Psoas muscle (tissue), 7 donors: ENCODE measurements at regions not wholly inside any gene's neighbourhood (a gene's known extent, or its start where the extent isn't known, plus 50 kb on each side); places are given as distances from the start of the nearest gene placed in this dataset.

Experiments
- ATAC-seq, 4 donors: fragments of 200-7000 bp; cut with Tn5 transposase; one replicate each; pipeline ENCODE4 v1.9.1; 2020; ENCODE audit warnings: moderate library complexity in 3 of 4, mild to moderate bottlenecking in 2 of 4
- DNase-seq, 2 donors: peaks; one replicate each; pipeline ENCODE4 v3.0.0-alpha.2; 2020
- H3K27ac ChIP-seq: fragments of 200-600 bp; one replicate; pipeline ENCODE4 v1.8.0; 2022
- H3K27me3 ChIP-seq, 3 donors: fragments of 200-600 bp in 1 of 3; one replicate each; pipeline versions ENCODE4 v1.6.1 to v1.8.0; 2013 to 2022; ENCODE audit warnings: low read length in 2 of 3, mild to moderate bottlenecking in 2 of 3, moderate library complexity in 1 of 3; ENCODE audit not compliant: insufficient read depth in 3 of 3
- H3K36me3 ChIP-seq, 2 donors: fragments of 200-600 bp in 1 of 2; one replicate each; pipeline versions ENCODE4 v1.6.1 to v1.8.0; 2013 to 2022; ENCODE audit warnings: low read depth in 1 of 2, mild to moderate bottlenecking in 1 of 2, moderate library complexity in 1 of 2; ENCODE audit not compliant: insufficient read depth in 1 of 2
- H3K4me1 ChIP-seq: fragments of 200-600 bp; one replicate; pipeline ENCODE4 v1.8.0; 2022
- H3K4me3 ChIP-seq: fragments of 200-600 bp; one replicate; pipeline ENCODE4 v1.8.0; 2022; ENCODE audit warnings: mild to moderate bottlenecking
- H3K9me3 ChIP-seq: fragments of 200-600 bp; one replicate; pipeline ENCODE4 v1.8.0; 2022
- WGBS, 3 donors: extraction: QIAGEN DNeasy Blood & Tissue Kit; methylation state at CpG; one replicate each; pipeline versions ENCODE4 v1.1.6 to v1.1.7; 2013; 5-methylcytosine and 5-hydroxymethylcytosine counted together
- intact Hi-C, 2 donors: fragments of 100-400 bp; cut with DNase I; formaldehyde crosslinking; loops; one replicate each; pipeline versions ENCODE4 v1.11.0 to v1.14.2; 2022
- TF ChIP-seq, protein P1 (sequence below): fragments of 200-600 bp; IDR thresholded peaks from one replicate; pipeline ENCODE4 v1.8.0; 2022; ENCODE audit warnings: antibody characterized with exemption
- donor health status: healthy with polysubstance abuse.
- donor health status: DM: no; HTN: no; CAD: no; lungs with moderate emphysema.
- donor health status: Bipolar disorder and iron deficiency.
- donor health status: healthy.
- donor health status: DM: yes; HTN: yes; CAD: no.
- donor health status: DM: no; HTN: no; CAD: no.
- donor health status: DM: yes; HTN: yes; CAD: no.

DNA sequence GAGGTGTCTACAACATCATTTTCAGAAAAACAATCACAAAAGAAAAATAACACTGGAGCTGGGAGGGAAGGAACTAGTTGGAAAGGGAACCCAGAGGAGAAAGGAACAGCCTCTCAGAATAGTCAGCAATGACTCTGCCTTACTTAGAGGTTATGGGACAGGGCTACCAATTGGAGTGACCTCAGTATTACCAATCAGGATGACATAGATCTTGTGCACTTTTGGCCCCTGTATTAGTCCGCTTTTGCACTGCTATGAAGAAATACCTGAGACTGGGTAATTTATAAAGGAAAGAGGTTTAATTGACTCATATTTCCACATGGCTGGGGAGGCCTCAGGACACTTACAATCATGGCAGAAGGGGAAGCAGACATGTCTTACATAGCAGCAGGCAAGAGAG is 99.7 kb upstream of the SDK1 start:
- no peak overlapping the region for H3K4me3 ChIP-seq
- no peaks in the 10 kb centered on the region for H3K27me3 ChIP-seq
- TF ChIP-seq, protein P1, sequence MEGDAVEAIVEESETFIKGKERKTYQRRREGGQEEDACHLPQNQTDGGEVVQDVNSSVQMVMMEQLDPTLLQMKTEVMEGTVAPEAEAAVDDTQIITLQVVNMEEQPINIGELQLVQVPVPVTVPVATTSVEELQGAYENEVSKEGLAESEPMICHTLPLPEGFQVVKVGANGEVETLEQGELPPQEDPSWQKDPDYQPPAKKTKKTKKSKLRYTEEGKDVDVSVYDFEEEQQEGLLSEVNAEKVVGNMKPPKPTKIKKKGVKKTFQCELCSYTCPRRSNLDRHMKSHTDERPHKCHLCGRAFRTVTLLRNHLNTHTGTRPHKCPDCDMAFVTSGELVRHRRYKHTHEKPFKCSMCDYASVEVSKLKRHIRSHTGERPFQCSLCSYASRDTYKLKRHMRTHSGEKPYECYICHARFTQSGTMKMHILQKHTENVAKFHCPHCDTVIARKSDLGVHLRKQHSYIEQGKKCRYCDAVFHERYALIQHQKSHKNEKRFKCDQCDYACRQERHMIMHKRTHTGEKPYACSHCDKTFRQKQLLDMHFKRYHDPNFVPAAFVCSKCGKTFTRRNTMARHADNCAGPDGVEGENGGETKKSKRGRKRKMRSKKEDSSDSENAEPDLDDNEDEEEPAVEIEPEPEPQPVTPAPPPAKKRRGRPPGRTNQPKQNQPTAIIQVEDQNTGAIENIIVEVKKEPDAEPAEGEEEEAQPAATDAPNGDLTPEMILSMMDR = no peak
- ATAC-seq (no peak), DNase-seq (no peak)
- intact Hi-C loops = no loop called here
- H3K36me3 ChIP-seq = no peaks in the 10 kb centered on the region
- no peak overlapping the region for H3K27ac ChIP-seq
- WGBS, 3 donors = 29 to 87% (median 81%) methylated on average over 1 of the region's 1 CpG
- no peaks in the 10 kb centered on the region for H3K9me3 ChIP-seq
- no peaks in the 10 kb centered on the region for H3K4me1 ChIP-seq

DNA sequence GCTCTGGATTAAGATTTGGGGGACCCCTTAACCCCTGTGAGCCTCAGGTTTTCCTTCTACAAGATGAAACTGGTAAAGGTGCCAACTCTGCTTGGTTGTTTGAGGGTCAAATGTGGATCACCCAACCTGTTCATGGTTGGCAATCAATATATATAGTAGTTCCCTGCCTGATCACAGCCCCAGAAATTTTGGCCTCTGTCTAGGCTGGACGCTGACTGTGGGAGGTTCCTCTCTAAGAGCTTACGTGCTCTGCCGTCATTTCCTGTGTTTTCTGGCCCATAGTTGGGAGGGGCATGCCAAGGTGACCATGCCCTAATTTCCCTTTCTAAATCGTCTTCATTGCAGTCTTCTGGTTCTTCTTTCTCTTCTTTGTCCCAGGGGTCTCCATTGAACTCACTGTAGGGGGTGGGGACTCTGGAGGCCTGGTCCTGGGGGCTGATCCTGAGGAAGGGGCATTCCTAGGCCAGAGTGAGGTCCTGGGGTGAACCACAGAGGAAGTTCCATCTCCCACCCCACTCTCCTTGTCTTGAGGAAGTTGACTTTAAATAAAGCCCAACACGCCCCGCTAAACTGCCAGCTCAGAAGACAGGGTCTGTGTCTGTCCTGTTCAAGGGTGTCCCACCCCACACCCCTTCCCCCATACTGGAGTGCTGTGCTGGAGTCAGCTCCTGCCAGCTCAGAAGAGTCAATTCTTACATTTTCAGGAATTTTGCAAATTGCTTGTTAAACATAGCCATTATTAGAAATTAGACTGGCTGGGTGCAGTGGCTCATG is 98.9 kb upstream of the SDK1 start:
- TF ChIP-seq, protein P1 = no peak
- no peak overlapping the region for H3K4me3 ChIP-seq
- DNase-seq (no peak), ATAC-seq (no peak)
- WGBS, 3 donors = 61 to 67% (median 65%) methylated on average over 6 of the region's 6 CpGs
- H3K4me1 ChIP-seq = no peaks in the 10 kb centered on the region
- no peaks in the 10 kb centered on the region for H3K27me3 ChIP-seq
- no peak overlapping the region for H3K27ac ChIP-seq
- H3K9me3 ChIP-seq = no peaks in the 10 kb centered on the region
- intact Hi-C loops = no loop called here
- H3K36me3 ChIP-seq = no peaks in the 10 kb centered on the region

DNA sequence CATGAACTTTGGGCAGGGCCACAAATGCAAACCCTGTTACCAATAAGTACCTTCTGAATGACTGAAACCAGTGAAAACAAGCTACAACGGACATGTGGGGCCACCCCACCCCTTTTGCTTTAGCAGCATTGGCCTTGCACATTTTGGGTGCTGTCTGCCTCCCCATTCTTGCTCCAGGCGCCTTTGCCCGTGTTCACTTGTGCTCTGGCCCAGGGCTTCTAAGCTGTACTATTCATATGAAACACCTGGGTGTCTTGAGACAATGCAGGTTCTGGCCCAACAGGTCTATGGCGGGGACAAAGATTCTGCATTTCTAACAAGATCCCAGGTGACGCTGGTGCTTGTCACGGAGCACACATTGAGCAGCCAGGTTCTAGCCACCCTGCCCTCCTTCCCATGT is 96.5 kb upstream of the SDK1 start:
- Histone ChIP-seq H3K9me3 (no peaks in the 10 kb centered on the region), H3K27ac (no peak overlapping the region), H3K36me3 (no peaks in the 10 kb centered on the region), H3K4me1 (no peaks in the 10 kb centered on the region), H3K27me3 (no peaks in the 10 kb centered on the region), H3K4me3 (no peak overlapping the region)
- intact Hi-C loops = no loop called here
- 89 to 92% (median 91%) methylated on average over 6 of the region's 6 CpGs for WGBS, 3 donors
- DNase-seq (no peak), ATAC-seq (no peak)
- TF ChIP-seq, protein P1 = no peak

DNA sequence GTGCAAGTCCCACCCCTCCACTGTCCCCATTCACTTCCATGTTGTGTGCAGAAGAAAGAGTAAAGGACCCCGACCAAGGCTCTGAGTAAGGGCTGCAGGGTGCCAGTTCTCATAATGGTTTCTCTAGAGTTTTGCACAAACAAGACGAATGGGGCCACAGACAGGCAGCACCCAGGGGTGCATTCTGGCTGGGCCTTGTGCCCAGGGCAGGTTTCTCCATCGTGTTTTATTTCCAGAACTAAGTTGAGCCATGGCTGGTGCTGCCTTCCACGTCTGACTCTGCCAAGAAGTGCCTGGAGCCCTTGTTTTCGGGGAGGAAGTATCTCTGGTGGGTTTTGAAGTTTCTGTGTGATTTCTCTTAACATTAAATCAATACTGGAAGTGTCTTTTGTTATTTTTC is 95.0 kb upstream of the SDK1 start:
- no peak overlapping the region for H3K4me3 ChIP-seq
- H3K27me3 ChIP-seq = no peaks in the 10 kb centered on the region
- TF ChIP-seq, protein P1 = no peak
- H3K27ac ChIP-seq = no peak overlapping the region
- H3K36me3 ChIP-seq = no peaks in the 10 kb centered on the region
- H3K9me3 ChIP-seq = no peaks in the 10 kb centered on the region
- DNase-seq (no peak), ATAC-seq (no peak)
- 61 to 66% (median 62%) methylated on average over 5 of the region's 5 CpGs for WGBS, 3 donors
- H3K4me1 ChIP-seq = no peaks in the 10 kb centered on the region
- intact Hi-C loops = no loop called here

DNA sequence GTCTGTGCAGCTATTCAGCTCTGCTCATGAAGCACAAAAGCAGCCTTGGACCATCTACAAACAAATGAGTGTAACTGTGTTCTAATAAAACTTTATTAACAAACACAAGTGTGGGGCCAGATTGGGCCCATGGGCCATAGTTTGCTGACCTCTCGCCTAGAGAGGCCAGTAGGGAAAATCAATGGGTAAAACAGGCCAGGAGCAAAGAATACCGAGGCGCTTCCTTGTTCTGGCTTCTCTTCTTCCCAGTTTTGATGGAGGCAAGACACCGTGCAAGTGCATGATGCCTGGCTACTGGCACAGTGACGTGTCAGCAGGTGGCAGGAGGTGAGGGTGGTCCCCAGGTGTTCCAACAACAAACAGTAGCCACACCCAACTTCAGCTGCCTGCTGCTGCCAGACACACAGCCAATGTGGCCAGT is 94.3 kb upstream of the SDK1 start:
- TF ChIP-seq, protein P1 = no peak
- Histone ChIP-seq H3K4me3 (no peak overlapping the region), H3K9me3 (no peaks in the 10 kb centered on the region), H3K36me3 (no peaks in the 10 kb centered on the region), H3K27me3 (no peaks in the 10 kb centered on the region), H3K4me1 (no peaks in the 10 kb centered on the region), H3K27ac (no peak overlapping the region)
- no peak for ATAC-seq
- 80 to 84% (median 82%) methylated on average over 5 of the region's 5 CpGs for WGBS, 3 donors
- DNase-seq = no peak
- intact Hi-C loops = no loop called here
